HG03439 (cell line): ENCODE measurements at regions not wholly inside any gene's neighbourhood (a gene's known extent, or its start where the extent isn't known, plus 50 kb on each side); places are given as distances from the start of the nearest gene placed in this dataset.
"Not testable (repeated sequence)": the region's sequence is repeated elsewhere in the genome, so short reads cannot be mapped to it uniquely, and the experiment has no call there.

Experiments used
- ATAC-seq: cut with Tn5 transposase; IDR thresholded peaks from one replicate; pipeline ENCODE4 v1.9.1; 2021; ENCODE audit warnings: mild to moderate bottlenecking, moderate library complexity; ENCODE audit not compliant: unreplicated experiment

- ATAC-seq: no peak
These were observed 143.7 kb upstream of the ZNF385D start for GRCh38 chr3:21894459-21895340.

- no peak for ATAC-seq
These were observed 147.3 kb upstream of the ZNF385D start for GRCh38 chr3:21898316-21898715.

- no peak for ATAC-seq
These were observed 150.5 kb upstream of the ZNF385D start for GRCh38 chr3:21901484-21901883.

GRCh38 chr3:21902956-21903355, 151.9 kb upstream of the ZNF385D start:
- ATAC-seq: no peak

GRCh38 chr3:21909096-21909495, 158.1 kb upstream of the ZNF385D start:
- ATAC-seq: no peak

GRCh38 chr3:21912711-21913110, 161.7 kb upstream of the ZNF385D start:
- no peak for ATAC-seq

- ATAC-seq: no peak
These were observed 162.8 kb upstream of the ZNF385D start for GRCh38 chr3:21913791-21914190.

GRCh38 chr3:21914451-21914850, 163.4 kb upstream of the ZNF385D start:
- no peak for ATAC-seq

GRCh38 chr3:21919383-21919782, 168.4 kb upstream of the ZNF385D start:
- no peak for ATAC-seq

- no peak for ATAC-seq
These were observed 169.4 kb upstream of the ZNF385D start for GRCh38 chr3:21920421-21920861.

GRCh38 chr3:21923156-21923555, 172.1 kb upstream of the ZNF385D start:
- not testable (repeated sequence) for ATAC-seq

- no peak for ATAC-seq
These were observed 176.3 kb upstream of the ZNF385D start for GRCh38 chr3:21927261-21927660.

- ATAC-seq: no peak
These were observed 183.6 kb upstream of the ZNF385D start for GRCh38 chr3:21934591-21934990.

- ATAC-seq: no peak
These were observed 185.2 kb upstream of the ZNF385D start for GRCh38 chr3:21936207-21936606.

- ATAC-seq: no peak
These were observed 187.3 kb upstream of the ZNF385D start for GRCh38 chr3:21938267-21938681.

- no peak for ATAC-seq
These were observed 191.3 kb upstream of the ZNF385D start for GRCh38 chr3:21942328-21942727.

- no peak for ATAC-seq
These were observed 193.2 kb upstream of the ZNF385D start for GRCh38 chr3:21944251-21944650.

- ATAC-seq: no peak
These were observed 201.8 kb upstream of the ZNF385D start for GRCh38 chr3:21952856-21953255.

- ATAC-seq: no peak
These were observed 203.7 kb upstream of the ZNF385D start for GRCh38 chr3:21954709-21955108.

- ATAC-seq: no peak
These were observed 204.4 kb upstream of the ZNF385D start for GRCh38 chr3:21955406-21955805.

- ATAC-seq: no peak
These were observed 209.0 kb upstream of the ZNF385D start for GRCh38 chr3:21960033-21960432.

GRCh38 chr3:21962456-21962855, 211.4 kb upstream of the ZNF385D start:
- ATAC-seq: no peak

- ATAC-seq: not testable (repeated sequence)
These were observed 215.4 kb upstream of the ZNF385D start for GRCh38 chr3:21966457-21966856.
